A673 (cell line): ENCODE measurements at regions not wholly inside any gene's neighbourhood (a gene's known extent, or its start where the extent isn't known, plus 50 kb on each side); places are given as distances from the start of the nearest gene placed in this dataset.

Experiments
- EZH2 ChIP-seq: fragments of 200-600 bp; sonication (generic); IDR thresholded peaks from 2 replicates; pipeline ENCODE4 v1.6.1; 2017; ENCODE audit warnings: borderline replicate concordance, low read depth, mild to moderate bottlenecking, mixed read lengths, antibody characterized with exemption, low read length; ENCODE audit not compliant: poor library complexity, severe bottlenecking
- TF ChIP-seq, protein P1 (sequence below): fragments of 300-800, 200-600 bp; sonication (generic); conservative IDR thresholded peaks from 2 replicates; pipeline ENCODE4 v1.5.1; 2017; ENCODE audit warnings: low read depth, mild to moderate bottlenecking, antibody characterized with exemption, low read length, moderate library complexity, mixed read lengths

- TF ChIP-seq, protein P1, sequence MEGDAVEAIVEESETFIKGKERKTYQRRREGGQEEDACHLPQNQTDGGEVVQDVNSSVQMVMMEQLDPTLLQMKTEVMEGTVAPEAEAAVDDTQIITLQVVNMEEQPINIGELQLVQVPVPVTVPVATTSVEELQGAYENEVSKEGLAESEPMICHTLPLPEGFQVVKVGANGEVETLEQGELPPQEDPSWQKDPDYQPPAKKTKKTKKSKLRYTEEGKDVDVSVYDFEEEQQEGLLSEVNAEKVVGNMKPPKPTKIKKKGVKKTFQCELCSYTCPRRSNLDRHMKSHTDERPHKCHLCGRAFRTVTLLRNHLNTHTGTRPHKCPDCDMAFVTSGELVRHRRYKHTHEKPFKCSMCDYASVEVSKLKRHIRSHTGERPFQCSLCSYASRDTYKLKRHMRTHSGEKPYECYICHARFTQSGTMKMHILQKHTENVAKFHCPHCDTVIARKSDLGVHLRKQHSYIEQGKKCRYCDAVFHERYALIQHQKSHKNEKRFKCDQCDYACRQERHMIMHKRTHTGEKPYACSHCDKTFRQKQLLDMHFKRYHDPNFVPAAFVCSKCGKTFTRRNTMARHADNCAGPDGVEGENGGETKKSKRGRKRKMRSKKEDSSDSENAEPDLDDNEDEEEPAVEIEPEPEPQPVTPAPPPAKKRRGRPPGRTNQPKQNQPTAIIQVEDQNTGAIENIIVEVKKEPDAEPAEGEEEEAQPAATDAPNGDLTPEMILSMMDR = no peak
- TF ChIP-seq EZH2 = no peak
These were observed 118.7 kb downstream of the RPS12 start for GRCh38 chr6:132933090-132933489.
